IMR-90 (cell line): ENCODE measurements at regions not wholly inside any gene's neighbourhood (a gene's known extent, or its start where the extent isn't known, plus 50 kb on each side); places are given as distances from the start of the nearest gene placed in this dataset.

Source experiments
- ATAC-seq: fragments of 200-7000 bp; cut with Tn5 transposase; 2 replicates; pipeline ENCODE4 v1.9.1; 2020; ENCODE audit warnings: low read depth, mild to moderate bottlenecking, moderate library complexity
- BruUV-seq: library from RNA; stranded (reverse); fragments of 400-500 nt; replicated peaks from 2 replicates; lab custom pipeline; 2021; lab: Mats Ljungman, UMichigan
- CTCF ChIA-PET: fragments of 300-600 bp; formaldehyde crosslinking; extraction: SDS; loops from one replicate; lab custom pipeline; 2021; ENCODE audit warnings: antibody characterized with exemption; lab: Yijun Ruan, JAX
- POLR2A ChIA-PET: fragments of 300-600 bp; sonication (Branson Sonifier 250); formaldehyde crosslinking; loops from one replicate; lab custom pipeline; 2022; ENCODE audit warnings: antibody characterized with exemption; ENCODE audit not compliant: unreplicated experiment; lab: Charles Lee
- DNase-seq: peaks from one replicate; pipeline ENCODE4 v3.0.0; 2013
- H2AFZ ChIP-seq: replicated peaks from 2 replicates; pipeline ENCODE3; 2013; ENCODE audit warnings: low read length, mild to moderate bottlenecking; ENCODE audit not compliant: poor library complexity
- H2AK5ac ChIP-seq: 2 replicates; pipeline ENCODE4 v1.6.1; 2013; ENCODE audit warnings: low read depth, low read length, inconsistent platforms
- H2AK9ac ChIP-seq: replicated peaks from 2 replicates; pipeline ENCODE3; 2013; ENCODE audit warnings: mild to moderate bottlenecking, low read depth, low read length, moderate library complexity; ENCODE audit not compliant: poor library complexity
- H2BK120ac ChIP-seq: 2 replicates; pipeline ENCODE4 v1.6.1; 2013; ENCODE audit warnings: low read depth, low read length, inconsistent platforms
- H2BK15ac ChIP-seq: 3 replicates; pipeline ENCODE4 v1.6.1; 2013; ENCODE audit warnings: low read depth, low read length, inconsistent platforms
- H2BK20ac ChIP-seq: 2 replicates; pipeline ENCODE4 v1.6.1; 2013; ENCODE audit warnings: low read depth, mild to moderate bottlenecking, inconsistent platforms, low read length, moderate library complexity
- H2BK5ac ChIP-seq: 2 replicates; pipeline ENCODE4 v1.6.1; 2013; ENCODE audit warnings: mild to moderate bottlenecking, low read depth, low read length, inconsistent platforms; ENCODE audit not compliant: poor library complexity, severe bottlenecking
- H3K14ac ChIP-seq: replicated peaks from 2 replicates; pipeline ENCODE4 v1.6.1; 2013; ENCODE audit warnings: low read depth, low read length, inconsistent platforms
- H3K18ac ChIP-seq: 2 replicates; pipeline ENCODE4 v1.6.1; 2013; ENCODE audit warnings: low read depth, low read length, control low read depth
- H3K23ac ChIP-seq: 2 replicates; pipeline ENCODE4 v1.6.1; 2013; ENCODE audit warnings: low read depth, low read length, inconsistent platforms
- H3K27ac ChIP-seq: 2 replicates; pipeline ENCODE4 v1.5.1; 2013; ENCODE audit warnings: mild to moderate bottlenecking, control low read depth, low read length; ENCODE audit not compliant: insufficient read depth
- H3K27me3 ChIP-seq: 2 replicates; pipeline ENCODE4 v1.6.1; 2013; ENCODE audit warnings: low read length; ENCODE audit not compliant: control insufficient read depth, insufficient read depth
- H3K36me3 ChIP-seq: 2 replicates; pipeline ENCODE4 v1.6.1; 2013; ENCODE audit warnings: low read length, mixed read lengths; ENCODE audit not compliant: control insufficient read depth, insufficient read depth
- H3K4ac ChIP-seq: 2 replicates; pipeline ENCODE4 v1.6.1; 2013; ENCODE audit warnings: low read depth, low read length, inconsistent platforms
- H3K4me1 ChIP-seq: 2 replicates; pipeline ENCODE4 v1.6.1; 2013; ENCODE audit warnings: low read length, mixed read lengths; ENCODE audit not compliant: control insufficient read depth, insufficient read depth
- H3K4me2 ChIP-seq: 2 replicates; pipeline ENCODE4 v1.6.1; 2013; ENCODE audit warnings: low read depth, mild to moderate bottlenecking, control low read depth, low read length, moderate library complexity
- H3K4me3 ChIP-seq: 2 replicates; pipeline ENCODE4 v1.5.1; 2013; ENCODE audit warnings: low read depth, mild to moderate bottlenecking, control low read depth, low read length, moderate library complexity; ENCODE audit not compliant: insufficient read depth
- H3K56ac ChIP-seq: 2 replicates; pipeline ENCODE4 v1.6.1; 2013; ENCODE audit warnings: low read length, inconsistent platforms; ENCODE audit not compliant: insufficient read depth; ENCODE audit errors: extremely low read depth
- H3K79me1 ChIP-seq, 2 experiments: 2 replicates each; pipeline ENCODE4 v1.6.1; 2013; ENCODE audit warnings: low read length in 2 of 2, inconsistent platforms in 1 of 2, low read depth in 1 of 2
- H3K9ac ChIP-seq: 2 replicates; pipeline ENCODE4 v1.6.1; 2013; ENCODE audit warnings: low read depth, low read length, control low read depth
- H3K9me1 ChIP-seq: 2 replicates; pipeline ENCODE4 v1.6.1; 2013; ENCODE audit warnings: low read length, inconsistent platforms; ENCODE audit not compliant: insufficient read depth
- H3K9me3 ChIP-seq: 2 replicates; pipeline ENCODE4 v1.6.1; 2013; ENCODE audit warnings: low read length; ENCODE audit not compliant: control insufficient read depth, insufficient read depth
- H4K20me1 ChIP-seq: 2 replicates; pipeline ENCODE4 v1.6.1; 2013; ENCODE audit warnings: low read length, inconsistent platforms; ENCODE audit not compliant: insufficient read depth
- H4K5ac ChIP-seq: 2 replicates; pipeline ENCODE4 v1.6.1; 2013; ENCODE audit warnings: mild to moderate bottlenecking, low read depth, low read length, control low read depth
- H4K8ac ChIP-seq, 2 experiments: 2 replicates each; pipeline ENCODE4 v1.6.1; 2013; ENCODE audit warnings: low read depth in 2 of 2, low read length in 2 of 2, control low read depth in 1 of 2, inconsistent platforms in 1 of 2
- H4K91ac ChIP-seq: 2 replicates; pipeline ENCODE4 v1.6.1; 2013; ENCODE audit warnings: low read depth, low read length, inconsistent platforms; ENCODE audit not compliant: insufficient read depth
- CHD1 ChIP-seq: IDR thresholded peaks from 2 replicates; pipeline ENCODE4 v1.6.1; 2012; ENCODE audit warnings: low read depth, low read length, improper control_type of control experiment
- CTCF ChIP-seq: conservative IDR thresholded peaks from 2 replicates; pipeline ENCODE4 v1.5.1; 2012; ENCODE audit warnings: mild to moderate bottlenecking, low read depth, low read length, improper control_type of control experiment
- FOS ChIP-seq: fragments of 150-350 bp; IDR thresholded peaks from 2 replicates; pipeline ENCODE4 v1.6.1; 2016; ENCODE audit warnings: low read depth, low read length
- MAZ ChIP-seq: IDR thresholded peaks from 2 replicates; pipeline ENCODE4 v1.6.1; 2012; ENCODE audit warnings: low read depth, mild to moderate bottlenecking, low read length, improper control_type of control experiment, moderate library complexity, borderline replicate concordance
- NFE2L2 ChIP-seq: fragments of 150-350 bp; IDR thresholded peaks from 2 replicates; pipeline ENCODE4 v1.6.1; 2016; ENCODE audit warnings: low read depth, mild to moderate bottlenecking, low read length
- RAD21 ChIP-seq: IDR thresholded peaks from 2 replicates; pipeline ENCODE4 v1.6.1; 2012; ENCODE audit warnings: low read length, improper control_type of control experiment
- RFX5 ChIP-seq: IDR thresholded peaks from 2 replicates; pipeline ENCODE4 v1.8.0; 2012; ENCODE audit warnings: low read depth, mild to moderate bottlenecking, low read length, moderate library complexity
- SMC3 ChIP-seq: fragments of 150-350 bp; IDR thresholded peaks from 2 replicates; pipeline ENCODE4 v1.6.1; 2016; ENCODE audit warnings: low read depth, mild to moderate bottlenecking, antibody characterized with exemption, low read length, moderate library complexity
- WGBS, 2 experiments: methylation state at CpG; one replicate each; pipeline versions ENCODE4 v1.1.5 to v1.1.7; 2013; ENCODE audit warnings: missing lambda C conversion rate in 2 of 2; ENCODE audit not compliant: insufficient read length in 1 of 2; ENCODE audit errors: extremely low coverage in 2 of 2; 5-methylcytosine and 5-hydroxymethylcytosine counted together
- dilution Hi-C: fragments of 300-500 bp; cut with HindIII; formaldehyde crosslinking; loops from one replicate; pipeline ENCODE4 v1.14.3; 2018; ENCODE audit warnings: low sequenced_read_pairs; ENCODE audit not compliant: unreplicated experiment
- in situ Hi-C: fragments of 300-500 bp; cut with MboI; formaldehyde crosslinking; loops from 3 replicates; pipeline ENCODE4 v1.14.3; 2019; ENCODE audit warnings: low sequenced_read_pairs, inconsistent platforms, mixed read lengths
- intact Hi-C: fragments of 100-400 bp; cut with micrococcal nuclease; formaldehyde crosslinking; loops from 2 replicates; pipeline ENCODE4 v1.10.0; 2022

GRCh38 chr5:124919747-124920525 is 173.5 kb upstream of the ZNF608 start:
- Histone ChIP-seq H3K9me3 (no peaks in the 10 kb centered on the region), H2BK20ac (no peak overlapping the region), H2BK120ac (no peak overlapping the region), H4K20me1 (no peaks in the 10 kb centered on the region), H3K4me2 (no peak overlapping the region), H2BK15ac (no peak overlapping the region), H3K4ac (no peak overlapping the region), H3K18ac (no peak overlapping the region), H3K56ac (no peak overlapping the region), H4K91ac (no peak overlapping the region), H3K36me3 (no peaks in the 10 kb centered on the region), H3K23ac (no peak overlapping the region), H3K4me1 (no peaks in the 10 kb centered on the region; the same call in 1 of the 2 replicates), H3K27ac (no peak overlapping the region), H4K5ac (no peak overlapping the region), H3K79me1 (no peaks in the 10 kb centered on the region), H2AFZ (no peak overlapping the region), H4K8ac (no peak overlapping the region), H3K4me3 (no peak overlapping the region), H3K9me1 (no peaks in the 10 kb centered on the region), H2BK5ac (no peak overlapping the region), H2AK5ac (no peak overlapping the region), H3K27me3 (no peaks in the 10 kb centered on the region), H2AK9ac (no peak overlapping the region), H3K9ac (no peak overlapping the region), H3K14ac (no peak overlapping the region)
- CTCF ChIA-PET = no interaction called here
- POLR2A ChIA-PET = no interaction called here
- intact Hi-C loops (no loop called here), in situ Hi-C loops (no loop called here), dilution Hi-C loops (no loop called here)
- BruUV-seq = no TSS peak
- no peak for ATAC-seq
- WGBS, 2 experiments = no CpG with 5 or more reads among the region's 6 CpGs
- TF ChIP-seq MAZ (no peak), CHD1 (no peak), RFX5 (no peak), RAD21 (no peak), FOS (no peak), CTCF (no peak), NFE2L2 (no peak), SMC3 (no peak)
- DNase-seq = no peak
